ENCODE measurements at regions not wholly inside any gene's neighbourhood (a gene's known extent, or its start where the extent isn't known, plus 50 kb on each side); places are given as distances from the start of the nearest gene placed in this dataset.
"Not testable (repeated sequence)": the region's sequence is repeated elsewhere in the genome, so short reads cannot be mapped to it uniquely, and the experiment has no call there.

- DNase-seq (ENCODE audit: low read depth in 2 of 2): no peak
These were observed 209.2 kb upstream of the NR2F2 start for GRCh38 chr15:96121086-96121920.

GRCh38 chr15:96122077-96123027, 208.1 kb upstream of the NR2F2 start:
- no peak for DNase-seq (ENCODE audit: low read depth in 2 of 2)

GRCh38 chr15:96123028-96123400, 207.5 kb upstream of the NR2F2 start:
- no peak for DNase-seq (ENCODE audit: low read depth in 2 of 2)

- DNase-seq (ENCODE audit: low read depth in 2 of 2): no peak
These were observed 206.8 kb upstream of the NR2F2 start for GRCh38 chr15:96123630-96124187.

GRCh38 chr15:96124436-96124835, 206.1 kb upstream of the NR2F2 start:
- DNase-seq (ENCODE audit: low read depth in 2 of 2): no peak

- DNase-seq (ENCODE audit: low read depth in 2 of 2): no peak
These were observed 204.6 kb upstream of the NR2F2 start for GRCh38 chr15:96125721-96126415.

- no peak for DNase-seq (ENCODE audit: low read depth in 2 of 2)
These were observed 203.6 kb upstream of the NR2F2 start for GRCh38 chr15:96126859-96127258.

- DNase-seq (ENCODE audit: low read depth in 2 of 2): no peak
These were observed 199.8 kb upstream of the NR2F2 start for GRCh38 chr15:96130734-96131133.

GRCh38 chr15:96132126-96132525, 198.4 kb upstream of the NR2F2 start:
- DNase-seq (ENCODE audit: low read depth in 2 of 2): no peak

GRCh38 chr15:96135166-96136093, 195.1 kb upstream of the NR2F2 start:
- DNase-seq (ENCODE audit: low read depth in 2 of 2): no peak

GRCh38 chr15:96138985-96139384, 191.5 kb upstream of the NR2F2 start:
- DNase-seq (ENCODE audit: low read depth in 2 of 2): no peak

- no peak for DNase-seq (ENCODE audit: low read depth in 2 of 2)
These were observed 188.0 kb upstream of the NR2F2 start for GRCh38 chr15:96142498-96142897.

GRCh38 chr15:96144734-96145133, 185.8 kb upstream of the NR2F2 start:
- DNase-seq (ENCODE audit: low read depth in 2 of 2): no peak

GRCh38 chr15:96146726-96147125, 183.8 kb upstream of the NR2F2 start:
- no peak for DNase-seq (ENCODE audit: low read depth in 2 of 2)

- DNase-seq (ENCODE audit: low read depth in 2 of 2): no peak
These were observed 183.2 kb upstream of the NR2F2 start for GRCh38 chr15:96147267-96147666.

- DNase-seq (ENCODE audit: low read depth in 2 of 2): no peak
These were observed 180.2 kb upstream of the NR2F2 start for GRCh38 chr15:96150254-96150653.

GRCh38 chr15:96151749-96152148, 178.8 kb upstream of the NR2F2 start:
- not testable (repeated sequence) for DNase-seq (ENCODE audit: low read depth in 2 of 2)

GRCh38 chr15:96153929-96154328, 176.6 kb upstream of the NR2F2 start:
- no peak for DNase-seq (ENCODE audit: low read depth in 2 of 2)

- no peak for DNase-seq (ENCODE audit: low read depth in 2 of 2)
These were observed 171.6 kb upstream of the NR2F2 start for GRCh38 chr15:96158938-96159337.

GRCh38 chr15:96160269-96160668, 170.2 kb upstream of the NR2F2 start:
- DNase-seq (ENCODE audit: low read depth in 2 of 2): no peak

GRCh38 chr15:96160800-96161199, 169.7 kb upstream of the NR2F2 start:
- no peak for DNase-seq (ENCODE audit: low read depth in 2 of 2)

All from activated CD4-positive, alpha-beta T cell treated with anti-CD3 and anti-CD28 coated beads for 24 hours (primary cell).